Heart left ventricle (tissue), 16 donors: ENCODE measurements at regions not wholly inside any gene's neighbourhood (a gene's known extent, or its start where the extent isn't known, plus 50 kb on each side); places are given as distances from the start of the nearest gene placed in this dataset.

ENCODE experiments used
- ATAC-seq, 4 donors: fragments of 200-7000 bp; cut with Tn5 transposase; one replicate each; pipeline ENCODE4 v1.9.1; 2020 to 2022; ENCODE audit warnings: moderate library complexity in 4 of 4, mild to moderate bottlenecking in 3 of 4, moderate number of reproducible peaks in 1 of 4
- DNase-seq, 5 donors: peaks; one replicate each; pipeline ENCODE4 v3.0.0-alpha.2; 2020
- H3K27ac ChIP-seq, 12 donors: fragments of 200-600 bp; sonication (generic) in 4 of 12; one replicate each; pipeline versions ENCODE4 v1.5.0 to v1.8.0; 2016 to 2022; ENCODE audit warnings: mild to moderate bottlenecking in 2 of 12
- H3K27me3 ChIP-seq, 9 donors: fragments of 200-600 bp; sonication (generic) in 2 of 9; one replicate each; pipeline versions ENCODE4 v1.5.1 to v1.8.0; 2016 to 2022; ENCODE audit warnings: mild to moderate bottlenecking in 3 of 9
- H3K36me3 ChIP-seq, 9 donors: fragments of 200-600 bp; sonication (generic) in 2 of 9; one replicate each; pipeline versions ENCODE4 v1.5.0 to v1.8.0; 2018 to 2022; ENCODE audit warnings: mild to moderate bottlenecking in 2 of 9
- H3K4me1 ChIP-seq, 12 donors: fragments of 200-600 bp; sonication (generic) in 4 of 12; one replicate each; pipeline versions ENCODE4 v1.5.0 to v1.8.0; 2016 to 2022; ENCODE audit warnings: mild to moderate bottlenecking in 3 of 12
- H3K4me3 ChIP-seq, 12 donors: fragments of 200-600 bp; sonication (generic) in 4 of 12; one replicate each; pipeline versions ENCODE4 v1.5.0 to v1.8.0; 2017 to 2022; ENCODE audit warnings: mild to moderate bottlenecking in 9 of 12, moderate library complexity in 4 of 12
- H3K9me3 ChIP-seq, 12 donors: fragments of 200-600 bp; sonication (generic) in 4 of 12; one replicate each; pipeline versions ENCODE4 v1.5.0 to v1.8.0; 2016 to 2022; ENCODE audit warnings: mild to moderate bottlenecking in 1 of 12
- POLR2A ChIP-seq, 2 donors: fragments of 450-650 bp; IDR thresholded peaks; one replicate each; pipeline ENCODE4 v1.6.1; 2017; ENCODE audit warnings: antibody characterized with exemption in 2 of 2, mild to moderate bottlenecking in 2 of 2, moderate library complexity in 2 of 2
- WGBS, 4 donors: extraction: QIAGEN DNeasy Blood & Tissue Kit in 2 of 4; methylation state at CpG; one replicate each; pipeline versions ENCODE4 v1.1.5 to v1.1.7; 2013 to 2018; 5-methylcytosine and 5-hydroxymethylcytosine counted together
- intact Hi-C, 10 donors: fragments of 100-400 bp; cut with DNase I; formaldehyde crosslinking; loops; one replicate each; pipeline versions ENCODE4 v1.11.1 to v1.14.2; 2022
- TF ChIP-seq, protein P1 (sequence below), 12 donors: fragments of 200-600 bp; sonication (generic) in 4 of 12; IDR thresholded peaks; one replicate each; pipeline versions ENCODE4 v1.5.0 to v1.8.0; 2018 to 2022; ENCODE audit warnings: antibody characterized with exemption in 12 of 12, mild to moderate bottlenecking in 5 of 12
- donor health status: ischemic (EF 13 %, LVEDD 7.1; RV severe dilation, severe dysfunction).
- donor health status: healthy with polysubstance abuse.
- donor health status: DM: no; HTN: yes; CAD: no.
- donor health status: DM: no; HTN: no; CAD: no.
- donor health status: ischemic (EF 25% LVEDD 6.9; RV normal size, moderate dysfunction).
- donor health status: ischemic (EF 25% LVEDD 5.7; RV mildly dilated, moderate dysfunction).
- donor health status: healthy.
- donor health status: DM: yes; HTN: yes; CAD: no.
- donor health status: ischemic (EF 35%, LVEDD 5.7; RV mildly dilated, moderate dysfunction).
- donor health status: nonischemic (EF 11% LVEDD 7.7; RV severe dilation, severe dysfunction).
- donor health status: DM: yes; HTN: yes; CAD: no.
- donor health status: PGD.
- donor health status: ischemic (EF 29% LVEDD 5.4; RV normal size, mild dysfunction).
- donor health status: nonischemic (EF 23%, LVEDD 6.1; RV moderate dilation, normal function).

- no peaks in the 10 kb centered on the region for H3K9me3 ChIP-seq
- TF ChIP-seq POLR2A (IDR thresholded peaks at IDR 0.05), result no peak
- TF ChIP-seq, protein P1, sequence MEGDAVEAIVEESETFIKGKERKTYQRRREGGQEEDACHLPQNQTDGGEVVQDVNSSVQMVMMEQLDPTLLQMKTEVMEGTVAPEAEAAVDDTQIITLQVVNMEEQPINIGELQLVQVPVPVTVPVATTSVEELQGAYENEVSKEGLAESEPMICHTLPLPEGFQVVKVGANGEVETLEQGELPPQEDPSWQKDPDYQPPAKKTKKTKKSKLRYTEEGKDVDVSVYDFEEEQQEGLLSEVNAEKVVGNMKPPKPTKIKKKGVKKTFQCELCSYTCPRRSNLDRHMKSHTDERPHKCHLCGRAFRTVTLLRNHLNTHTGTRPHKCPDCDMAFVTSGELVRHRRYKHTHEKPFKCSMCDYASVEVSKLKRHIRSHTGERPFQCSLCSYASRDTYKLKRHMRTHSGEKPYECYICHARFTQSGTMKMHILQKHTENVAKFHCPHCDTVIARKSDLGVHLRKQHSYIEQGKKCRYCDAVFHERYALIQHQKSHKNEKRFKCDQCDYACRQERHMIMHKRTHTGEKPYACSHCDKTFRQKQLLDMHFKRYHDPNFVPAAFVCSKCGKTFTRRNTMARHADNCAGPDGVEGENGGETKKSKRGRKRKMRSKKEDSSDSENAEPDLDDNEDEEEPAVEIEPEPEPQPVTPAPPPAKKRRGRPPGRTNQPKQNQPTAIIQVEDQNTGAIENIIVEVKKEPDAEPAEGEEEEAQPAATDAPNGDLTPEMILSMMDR (IDR thresholded peaks at IDR 0.05), result no peak
- H3K27ac ChIP-seq, result no peak overlapping the region
- intact Hi-C loops, result loop anchor here (2.0 to 10.0 kb wide), 17 partner anchors 91 to 1572 kb away; partner anchors contain the start of gene KLF6 (in 4 of the 10)
- H3K4me3 ChIP-seq, result no peak overlapping the region
- DNase-seq, result no peak
- ATAC-seq, result no peak
- 66 to 87% (median 79%) methylated on average over 2 of the region's 2 CpGs for WGBS, 4 donors
- H3K36me3 ChIP-seq, result no peaks in the 10 kb centered on the region
- H3K27me3 ChIP-seq, result no peaks in the 10 kb centered on the region
- peaks cover 0 to 52% (median 33%) of the 10 kb centered on the region in 12 donors for H3K4me1 ChIP-seq
Observed at GRCh38 chr10:4768416-4768815, 57.6 kb upstream of the AKR1E2 start.

DNA sequence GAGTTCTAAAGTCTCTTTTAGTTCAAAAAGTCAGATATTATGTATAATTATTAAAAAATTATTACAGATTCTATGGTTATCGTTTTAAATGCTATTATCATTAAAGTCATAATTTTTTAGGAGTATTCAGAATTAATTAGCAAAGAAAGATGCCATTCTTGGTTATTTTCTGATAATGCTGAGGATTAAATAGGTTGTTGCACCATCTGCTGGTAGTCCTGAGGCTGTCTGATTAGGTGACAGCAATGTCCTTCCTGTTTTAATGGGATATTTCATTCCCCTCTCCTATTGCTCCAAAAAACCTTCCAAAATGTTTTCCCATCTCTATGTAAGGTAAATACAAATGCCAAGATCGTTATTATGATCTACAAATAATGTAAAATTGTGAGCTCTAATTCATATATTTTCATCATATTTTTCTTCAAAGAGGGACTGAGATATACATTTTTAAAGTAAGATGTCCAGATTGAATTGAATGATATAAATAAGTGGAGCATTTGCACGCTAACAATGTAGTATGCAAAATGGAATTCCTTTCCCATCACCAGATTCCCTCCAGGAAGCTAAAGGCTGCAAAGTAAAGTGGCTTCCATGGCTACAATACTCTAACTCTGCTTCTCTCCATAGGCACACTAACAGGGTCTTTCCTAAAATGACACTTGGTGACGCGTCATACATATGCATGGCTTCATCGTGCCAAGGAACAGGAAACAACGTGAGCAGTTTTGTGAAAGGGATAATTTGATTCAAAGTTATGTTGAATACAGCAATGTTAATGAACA is 58.8 kb upstream of the AKR1E2 start:
- TF ChIP-seq, protein P1 (IDR thresholded peaks at IDR 0.05), result peak; percentile 58 to 90 (median 81)
- no peak for TF ChIP-seq POLR2A (IDR thresholded peaks at IDR 0.05)
- Histone ChIP-seq H3K9me3 (no peaks in the 10 kb centered on the region), H3K27me3 (no peaks in the 10 kb centered on the region), H3K4me3 (no peak overlapping the region), H3K4me1 (peaks cover 0 to 52% (median 33%) of the 10 kb centered on the region in 12 donors), H3K36me3 (no peaks in the 10 kb centered on the region), H3K27ac (peak overlapping the region in 10 of 12 donors; percentile 1 to 53 (median 36))
- peak in 3 of 4 donors; percentile 44 to 66 (median 57) for ATAC-seq
- DNase-seq, result peak in 2 of 5 donors; percentile 19 to 28
- intact Hi-C loops, result loop anchor here (1.0 to 10.0 kb wide), 18 partner anchors 90 to 1570 kb away; partner anchors contain the start of gene KLF6 (in 4 of the 10)
- WGBS, 4 donors, result 27 to 33% (median 31%) methylated on average over 7 of the region's 7 CpGs

DNA sequence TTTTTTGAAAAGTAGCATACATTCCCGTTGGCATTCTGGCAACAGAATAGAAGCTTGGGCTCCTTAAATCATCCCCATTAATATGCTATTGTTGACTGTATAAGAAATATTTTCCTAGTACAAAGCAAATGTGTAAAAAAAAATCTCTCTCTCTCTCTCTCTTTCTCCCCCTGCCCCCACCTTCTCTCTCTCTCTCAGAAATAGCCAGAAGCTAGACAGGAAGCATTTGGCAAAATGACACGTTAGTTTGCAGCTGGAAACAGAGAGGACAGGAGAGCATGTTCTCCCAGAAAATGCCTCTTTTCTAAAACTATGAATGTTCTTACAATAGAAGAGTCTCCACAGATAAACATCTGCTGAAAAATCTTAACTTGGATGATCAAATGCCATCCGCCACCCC is 59.6 kb upstream of the AKR1E2 start:
- peaks cover 0 to 47% (median 29%) of the 10 kb centered on the region in 12 donors for H3K4me1 ChIP-seq
- 37 to 47% (median 42%) methylated on average over 3 of the region's 3 CpGs for WGBS, 4 donors
- H3K27ac ChIP-seq, result peak overlapping the region in 10 of 12 donors; percentile 1 to 53 (median 36)

DNA sequence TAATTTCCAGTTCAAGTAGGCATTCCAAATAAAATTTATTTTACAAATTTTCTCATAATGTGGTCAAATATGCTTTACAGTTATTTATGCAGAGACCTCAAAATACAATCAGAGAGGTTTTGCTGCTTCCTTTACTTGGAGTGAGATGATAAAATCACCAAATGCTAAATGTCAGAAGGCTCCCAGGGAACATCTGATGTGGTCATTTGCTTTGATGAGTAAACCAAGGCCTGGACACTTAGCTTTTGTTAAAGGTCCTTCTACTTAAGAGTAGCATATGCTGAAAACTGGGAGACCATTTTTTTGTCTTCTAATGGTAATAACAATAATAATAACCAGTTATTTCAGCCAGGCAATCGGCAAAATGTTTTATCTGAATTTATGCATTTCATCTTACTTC is 60.6 kb upstream of the AKR1E2 start:
- DNase-seq, result no peak
- 69 to 98% (median 92%) methylated on average over 1 of the region's 1 CpG for WGBS, 4 donors
- Histone ChIP-seq H3K27me3 (no peaks in the 10 kb centered on the region), H3K4me3 (no peak overlapping the region), H3K4me1 (peaks cover 0 to 37% (median 22%) of the 10 kb centered on the region in 12 donors), H3K9me3 (no peaks in the 10 kb centered on the region), H3K27ac (peak overlapping the region in 1 of 12 donors; percentile 0), H3K36me3 (no peaks in the 10 kb centered on the region)
- no peak for TF ChIP-seq POLR2A (IDR thresholded peaks at IDR 0.05)
- TF ChIP-seq, protein P1 (IDR thresholded peaks at IDR 0.05), result no peak
- peak in 1 of 4 donors; percentile 45 for ATAC-seq
- intact Hi-C loops, result loop anchor here (5.0 to 10.0 kb wide), 11 partner anchors 88 to 1568 kb away; partner anchors contain the start of gene KLF6 (in 4 of the 10)

More for the DNA sequence above, 59.6 kb upstream of the AKR1E2 start:
- ATAC-seq (peak in 2 of 4 donors; percentile 6 to 27), DNase-seq (no peak)
- no peak for TF ChIP-seq POLR2A (IDR thresholded peaks at IDR 0.05)
- TF ChIP-seq, protein P1 (IDR thresholded peaks at IDR 0.05), result no peak
- Histone ChIP-seq H3K27me3 (no peaks in the 10 kb centered on the region), H3K4me3 (no peak overlapping the region), H3K36me3 (no peaks in the 10 kb centered on the region), H3K9me3 (no peaks in the 10 kb centered on the region)
- intact Hi-C loops, result loop anchor here (2.0 to 10.0 kb wide), 17 partner anchors 89 to 1570 kb away; partner anchors contain the start of gene KLF6 (in 4 of the 10)
